Erythroblast (primary cell): ENCODE measurements at regions not wholly inside any gene's neighbourhood (a gene's known extent, or its start where the extent isn't known, plus 50 kb on each side); places are given as distances from the start of the nearest gene placed in this dataset.

Experiments
- GATA1 ChIP-seq: IDR thresholded peaks from 2 replicates; pipeline ENCODE4 v1.6.1; 2011; ENCODE audit warnings: low read depth, mild to moderate bottlenecking, control low read depth, low read length, moderate library complexity
- POLR2A ChIP-seq: IDR thresholded peaks from 2 replicates; pipeline ENCODE4 v1.6.1; 2011; ENCODE audit warnings: mild to moderate bottlenecking, low read length

DNA sequence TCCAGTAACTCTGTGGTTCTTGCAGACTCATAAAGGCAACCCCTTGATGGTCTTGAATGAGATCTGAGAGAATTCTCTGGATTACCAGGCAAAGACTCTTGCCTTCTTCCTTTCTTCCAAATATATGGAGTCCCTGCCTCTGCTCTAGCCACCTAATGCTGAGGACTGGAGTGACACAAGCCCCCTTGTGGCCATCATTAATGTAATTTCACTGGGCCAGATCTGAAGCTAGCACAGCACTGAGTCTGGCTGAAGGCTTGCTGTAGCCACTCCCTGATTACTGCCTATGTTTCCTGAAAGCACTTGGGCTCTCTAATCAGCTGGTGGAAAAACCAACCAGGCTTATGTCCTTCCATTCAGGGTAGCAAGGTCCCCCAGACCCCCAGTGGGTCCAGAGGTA, 559.3 kb upstream of the IRAK1BP1 start:
- no peak for TF ChIP-seq POLR2A
- TF ChIP-seq GATA1: no peak
